ENCODE measurements at regions not wholly inside any gene's neighbourhood (a gene's known extent, or its start where the extent isn't known, plus 50 kb on each side); places are given as distances from the start of the nearest gene placed in this dataset.

- Histone ChIP-seq H3K36me3 (ENCODE audit: control insufficient read depth in 2 of 2, insufficient read depth in 1 of 2, low read length in 2 of 2) (no peaks in the 10 kb centered on the region), H3K4me3 (ENCODE audit: low read depth, low read length) (no peak overlapping the region), H3K9me3 (ENCODE audit: control insufficient read depth, insufficient read depth, low read depth, low read length) (no peaks in the 10 kb centered on the region), H3K27ac (ENCODE audit: extremely low read depth, low read depth, low read length) (no peak overlapping the region), H3K4me1 (ENCODE audit: control insufficient read depth, insufficient read depth, low read length) (peaks cover 4% of the 10 kb centered on the region; the same call in 1 of the 2 replicates)
- TF ChIP-seq, protein P1, sequence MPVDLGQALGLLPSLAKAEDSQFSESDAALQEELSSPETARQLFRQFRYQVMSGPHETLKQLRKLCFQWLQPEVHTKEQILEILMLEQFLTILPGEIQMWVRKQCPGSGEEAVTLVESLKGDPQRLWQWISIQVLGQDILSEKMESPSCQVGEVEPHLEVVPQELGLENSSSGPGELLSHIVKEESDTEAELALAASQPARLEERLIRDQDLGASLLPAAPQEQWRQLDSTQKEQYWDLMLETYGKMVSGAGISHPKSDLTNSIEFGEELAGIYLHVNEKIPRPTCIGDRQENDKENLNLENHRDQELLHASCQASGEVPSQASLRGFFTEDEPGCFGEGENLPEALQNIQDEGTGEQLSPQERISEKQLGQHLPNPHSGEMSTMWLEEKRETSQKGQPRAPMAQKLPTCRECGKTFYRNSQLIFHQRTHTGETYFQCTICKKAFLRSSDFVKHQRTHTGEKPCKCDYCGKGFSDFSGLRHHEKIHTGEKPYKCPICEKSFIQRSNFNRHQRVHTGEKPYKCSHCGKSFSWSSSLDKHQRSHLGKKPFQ (tag by site-specific recombination; IDR thresholded peaks at IDR 0.05): no peak
- TF ChIP-seq ZBTB21 (tag by site-specific recombination; IDR thresholded peaks at IDR 0.05) (peak; percentile 93), ATF2 (tag by site-specific recombination; IDR thresholded peaks at IDR 0.05; ENCODE audit: low read depth) (peak; percentile 95), ZBTB44 (tag by site-specific recombination; IDR thresholded peaks at IDR 0.05) (no peak), ZNF112 (tag by site-specific recombination; IDR thresholded peaks at IDR 0.05) (no peak), ZNF354C (tag by site-specific recombination; IDR thresholded peaks at IDR 0.05; ENCODE audit: borderline replicate concordance, low read depth) (no peak), GLI2 (tag by site-specific recombination; IDR thresholded peaks at IDR 0.05; ENCODE audit: borderline replicate concordance, low read depth) (no peak), GLIS1 (tag by site-specific recombination; IDR thresholded peaks at IDR 0.05) (0 out of 2 replicates have a peak, but pooled peaks have one; percentile 42), IKZF3 (tag by site-specific recombination; IDR thresholded peaks at IDR 0.05) (peak; percentile 52; the same call in 1 of the 2 replicates), SP7 (tag by site-specific recombination; IDR thresholded peaks at IDR 0.05) (0 out of 2 replicates have a peak, but pooled peaks have one; percentile 26), ZNF629 (tag by site-specific recombination; IDR thresholded peaks at IDR 0.05) (peak; percentile 92), ZBTB1 (tag by site-specific recombination; IDR thresholded peaks at IDR 0.05) (no peak), FEZF1 (tag by site-specific recombination; IDR thresholded peaks at IDR 0.05) (peak; percentile 34; the same call in 1 of the 2 replicates), ZNF518A (tag by site-specific recombination; conservative IDR thresholded peaks at IDR 0.05; ENCODE audit: low read depth) (no peak), ZNF23 (tag by site-specific recombination; IDR thresholded peaks at IDR 0.05; ENCODE audit: borderline replicate concordance) (no peak)
- POLR2A ChIA-PET: interaction anchor here (0.6 kb wide), 1 partner anchor 1626 kb away, joined by 3 read pairs; no protein-coding TSS in a partner anchor
- CTCF ChIA-PET: interaction anchor here (0.5 to 0.8 kb wide), 2 partner anchors 21 to 1008 kb away, joined by 3 read pairs; no protein-coding TSS in a partner anchor
These were observed 371.0 kb downstream of the BCOR start for GRCh38 chrX:39726771-39727170.

- no peak overlapping the region for H3K27ac ChIP-seq (ENCODE audit: extremely low read depth, low read depth, low read length)
- POLR2A ChIA-PET: no interaction called here
- no peaks in the 10 kb centered on the region for H3K36me3 ChIP-seq (ENCODE audit: control insufficient read depth in 2 of 2, insufficient read depth in 1 of 2, low read length in 2 of 2)
- H3K4me1 ChIP-seq (ENCODE audit: control insufficient read depth, insufficient read depth, low read length): peaks cover 4% of the 10 kb centered on the region; the same call in 1 of the 2 replicates
- CTCF ChIA-PET: interaction anchor here (0.6 kb wide), 1 partner anchor 116 kb away, joined by 5 read pairs; no protein-coding TSS in a partner anchor
- no peaks in the 10 kb centered on the region for H3K9me3 ChIP-seq (ENCODE audit: control insufficient read depth, insufficient read depth, low read depth, low read length)
- no peak overlapping the region for H3K4me3 ChIP-seq (ENCODE audit: low read depth, low read length)
- no peak for TF ChIP-seq ZNF302 (tag by site-specific recombination; IDR thresholded peaks at IDR 0.05; ENCODE audit: low read depth)
- no peak for TF ChIP-seq ZFP3 (tag by site-specific recombination; IDR thresholded peaks at IDR 0.05; ENCODE audit: low read depth)
- no peak for TF ChIP-seq ZNF561 (tag by site-specific recombination; IDR thresholded peaks at IDR 0.05; ENCODE audit: borderline replicate concordance)
- TF ChIP-seq, protein P2, sequence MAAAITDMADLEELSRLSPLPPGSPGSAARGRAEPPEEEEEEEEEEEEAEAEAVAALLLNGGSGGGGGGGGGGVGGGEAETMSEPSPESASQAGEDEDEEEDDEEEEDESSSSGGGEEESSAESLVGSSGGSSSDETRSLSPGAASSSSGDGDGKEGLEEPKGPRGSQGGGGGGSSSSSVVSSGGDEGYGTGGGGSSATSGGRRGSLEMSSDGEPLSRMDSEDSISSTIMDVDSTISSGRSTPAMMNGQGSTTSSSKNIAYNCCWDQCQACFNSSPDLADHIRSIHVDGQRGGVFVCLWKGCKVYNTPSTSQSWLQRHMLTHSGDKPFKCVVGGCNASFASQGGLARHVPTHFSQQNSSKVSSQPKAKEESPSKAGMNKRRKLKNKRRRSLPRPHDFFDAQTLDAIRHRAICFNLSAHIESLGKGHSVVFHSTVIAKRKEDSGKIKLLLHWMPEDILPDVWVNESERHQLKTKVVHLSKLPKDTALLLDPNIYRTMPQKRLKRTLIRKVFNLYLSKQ (tag by site-specific recombination; IDR thresholded peaks at IDR 0.05; ENCODE audit: borderline replicate concordance): no peak
- TF ChIP-seq, protein P3, sequence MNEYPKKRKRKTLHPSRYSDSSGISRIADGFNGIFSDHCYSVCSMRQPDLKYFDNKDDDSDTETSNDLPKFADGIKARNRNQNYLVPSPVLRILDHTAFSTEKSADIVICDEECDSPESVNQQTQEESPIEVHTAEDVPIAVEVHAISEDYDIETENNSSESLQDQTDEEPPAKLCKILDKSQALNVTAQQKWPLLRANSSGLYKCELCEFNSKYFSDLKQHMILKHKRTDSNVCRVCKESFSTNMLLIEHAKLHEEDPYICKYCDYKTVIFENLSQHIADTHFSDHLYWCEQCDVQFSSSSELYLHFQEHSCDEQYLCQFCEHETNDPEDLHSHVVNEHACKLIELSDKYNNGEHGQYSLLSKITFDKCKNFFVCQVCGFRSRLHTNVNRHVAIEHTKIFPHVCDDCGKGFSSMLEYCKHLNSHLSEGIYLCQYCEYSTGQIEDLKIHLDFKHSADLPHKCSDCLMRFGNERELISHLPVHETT (tag by site-specific recombination; IDR thresholded peaks at IDR 0.05): no peak
These were observed 369.7 kb downstream of the BCOR start for GRCh38 chrX:39728025-39728424.

Measured in HEK293 (cell line).